Esophagus squamous epithelium (tissue), 5 donors: ENCODE measurements at regions not wholly inside any gene's neighbourhood (a gene's known extent, or its start where the extent isn't known, plus 50 kb on each side); places are given as distances from the start of the nearest gene placed in this dataset.

Experiments used
- DNase-seq: peaks from one replicate; lab custom pipeline; 2025; lab: John Stamatoyannopoulos, UW
- H3K27ac ChIP-seq, 4 donors: fragments of 200-600 bp; sonication (generic); one replicate each; pipeline ENCODE4 v1.5.1; 2016 to 2019; ENCODE audit warnings: mild to moderate bottlenecking in 1 of 4
- H3K27me3 ChIP-seq, 4 donors: fragments of 200-600 bp; sonication (generic); 1 replicate in 3 of 4; 2 replicates in 1 of 4; pipeline versions ENCODE4 v1.5.1 to v1.6.0; 2017 to 2021; ENCODE audit warnings: antibody characterized with exemption in 1 of 4
- H3K36me3 ChIP-seq, 3 donors: fragments of 200-600 bp; sonication (generic); one replicate each; pipeline ENCODE4 v1.5.1; 2016 to 2019
- H3K4me1 ChIP-seq, 3 donors: fragments of 200-600 bp; sonication (generic); one replicate each; pipeline ENCODE4 v1.5.1; 2017 to 2019
- H3K4me3 ChIP-seq, 4 donors: fragments of 200-600 bp; sonication (generic); 1 replicate in 3 of 4; 2 replicates in 1 of 4; pipeline ENCODE4 v1.5.1; 2016 to 2019; ENCODE audit warnings: mild to moderate bottlenecking in 2 of 4, moderate library complexity in 1 of 4
- H3K9me3 ChIP-seq, 3 donors: fragments of 200-600 bp; sonication (generic); one replicate each; pipeline ENCODE4 v1.5.1; 2016 to 2019
- POLR2A ChIP-seq, 4 donors: fragments of 450-650 bp; IDR thresholded peaks; one replicate each; pipeline ENCODE4 v1.6.1; 2017; ENCODE audit warnings: antibody characterized with exemption in 4 of 4, mild to moderate bottlenecking in 4 of 4, moderate library complexity in 3 of 4
- WGBS, 2 donors: methylation state at CpG; one replicate each; pipeline ENCODE4 v1.1.5; 2018; 5-methylcytosine and 5-hydroxymethylcytosine counted together
- intact Hi-C: fragments of 100-400 bp; cut with DNase I; formaldehyde crosslinking; loops from one replicate; pipeline ENCODE4 v1.15.0; 2022
- TF ChIP-seq, protein P1 (sequence below), 6 experiments: fragments of 450-650 bp in 4 of 6; fragments of 200-600 bp in 2 of 6; sonication (generic) in 2 of 6; IDR thresholded peaks; one replicate each; pipeline ENCODE4 v1.5.1; 2016 to 2019; ENCODE audit warnings: antibody characterized with exemption in 6 of 6, mild to moderate bottlenecking in 4 of 6, moderate library complexity in 4 of 6
- donor health status: DM: yes; HTN: yes; CAD: no.

DNA sequence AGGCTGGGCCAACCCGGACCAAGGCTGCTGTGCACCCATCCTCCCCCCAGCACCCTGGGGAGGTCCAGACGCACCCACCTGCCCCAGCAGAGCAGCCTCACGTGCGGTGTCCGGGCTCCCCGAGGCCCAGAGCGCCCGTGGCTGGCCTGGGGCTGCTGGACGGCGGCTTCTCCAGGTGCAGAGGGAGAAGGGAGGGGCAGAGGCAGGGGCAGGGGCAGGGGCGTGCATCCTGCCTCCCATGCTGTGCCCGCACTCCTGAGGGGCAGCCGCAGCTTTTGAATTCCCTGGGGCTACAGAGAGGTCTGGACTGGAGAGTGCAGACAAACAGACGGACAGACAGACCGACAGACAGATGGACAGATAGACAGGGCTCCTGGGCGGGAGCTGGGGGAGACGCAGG lies 83.6 kb upstream of the PRR5 start:
- Histone ChIP-seq H3K9me3 (peaks cover 0 to 19% (median 15%) of the 10 kb centered on the region in 3 donors), H3K4me1 (peaks cover 5 to 15% (median 9%) of the 10 kb centered on the region in 3 donors), H3K27me3 (peaks cover 0 to 42% (median 4%) of the 10 kb centered on the region in 4 donors), H3K36me3 (no peaks in the 10 kb centered on the region), H3K27ac (no peak overlapping the region), H3K4me3 (no peak overlapping the region)
- TF ChIP-seq, protein P1, sequence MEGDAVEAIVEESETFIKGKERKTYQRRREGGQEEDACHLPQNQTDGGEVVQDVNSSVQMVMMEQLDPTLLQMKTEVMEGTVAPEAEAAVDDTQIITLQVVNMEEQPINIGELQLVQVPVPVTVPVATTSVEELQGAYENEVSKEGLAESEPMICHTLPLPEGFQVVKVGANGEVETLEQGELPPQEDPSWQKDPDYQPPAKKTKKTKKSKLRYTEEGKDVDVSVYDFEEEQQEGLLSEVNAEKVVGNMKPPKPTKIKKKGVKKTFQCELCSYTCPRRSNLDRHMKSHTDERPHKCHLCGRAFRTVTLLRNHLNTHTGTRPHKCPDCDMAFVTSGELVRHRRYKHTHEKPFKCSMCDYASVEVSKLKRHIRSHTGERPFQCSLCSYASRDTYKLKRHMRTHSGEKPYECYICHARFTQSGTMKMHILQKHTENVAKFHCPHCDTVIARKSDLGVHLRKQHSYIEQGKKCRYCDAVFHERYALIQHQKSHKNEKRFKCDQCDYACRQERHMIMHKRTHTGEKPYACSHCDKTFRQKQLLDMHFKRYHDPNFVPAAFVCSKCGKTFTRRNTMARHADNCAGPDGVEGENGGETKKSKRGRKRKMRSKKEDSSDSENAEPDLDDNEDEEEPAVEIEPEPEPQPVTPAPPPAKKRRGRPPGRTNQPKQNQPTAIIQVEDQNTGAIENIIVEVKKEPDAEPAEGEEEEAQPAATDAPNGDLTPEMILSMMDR (IDR thresholded peaks at IDR 0.05), result no peak
- no peak for TF ChIP-seq POLR2A (IDR thresholded peaks at IDR 0.05)
- no peak for DNase-seq
- WGBS, 2 donors, result 71% methylated on average over 7 of the region's 17 CpGs; no CpG with 5 or more reads in 1 of the 2 donors
- intact Hi-C loops, result no loop called here

DNA sequence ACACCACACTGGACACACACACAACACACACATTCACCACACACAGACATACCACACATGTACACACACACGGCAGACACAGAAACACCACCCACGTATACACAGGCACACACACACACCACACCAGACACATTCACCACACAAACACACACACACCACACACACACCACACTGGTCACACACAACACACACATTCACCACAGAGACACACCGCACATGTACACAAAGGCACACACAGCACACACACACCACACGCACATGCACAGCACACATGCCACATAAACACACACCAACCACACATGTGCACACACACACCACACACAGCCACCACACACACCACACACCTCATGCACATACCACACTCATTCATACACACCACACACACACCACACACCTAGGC lies 84.2 kb upstream of the PRR5 start:
- intact Hi-C loops, result no loop called here
- no peak for DNase-seq
- TF ChIP-seq, protein P1 (IDR thresholded peaks at IDR 0.05), result no peak
- no peak for TF ChIP-seq POLR2A (IDR thresholded peaks at IDR 0.05)
- Histone ChIP-seq H3K27ac (no peak overlapping the region), H3K4me3 (no peak overlapping the region), H3K27me3 (peaks cover 0 to 41% (median 4%) of the 10 kb centered on the region in 4 donors), H3K4me1 (peaks cover 5 to 15% (median 9%) of the 10 kb centered on the region in 3 donors), H3K36me3 (no peaks in the 10 kb centered on the region), H3K9me3 (peaks cover 0 to 25% (median 20%) of the 10 kb centered on the region in 3 donors)
- 80 to 93% methylated on average over 3 to 4 of the region's 4 CpGs for WGBS, 2 donors

DNA sequence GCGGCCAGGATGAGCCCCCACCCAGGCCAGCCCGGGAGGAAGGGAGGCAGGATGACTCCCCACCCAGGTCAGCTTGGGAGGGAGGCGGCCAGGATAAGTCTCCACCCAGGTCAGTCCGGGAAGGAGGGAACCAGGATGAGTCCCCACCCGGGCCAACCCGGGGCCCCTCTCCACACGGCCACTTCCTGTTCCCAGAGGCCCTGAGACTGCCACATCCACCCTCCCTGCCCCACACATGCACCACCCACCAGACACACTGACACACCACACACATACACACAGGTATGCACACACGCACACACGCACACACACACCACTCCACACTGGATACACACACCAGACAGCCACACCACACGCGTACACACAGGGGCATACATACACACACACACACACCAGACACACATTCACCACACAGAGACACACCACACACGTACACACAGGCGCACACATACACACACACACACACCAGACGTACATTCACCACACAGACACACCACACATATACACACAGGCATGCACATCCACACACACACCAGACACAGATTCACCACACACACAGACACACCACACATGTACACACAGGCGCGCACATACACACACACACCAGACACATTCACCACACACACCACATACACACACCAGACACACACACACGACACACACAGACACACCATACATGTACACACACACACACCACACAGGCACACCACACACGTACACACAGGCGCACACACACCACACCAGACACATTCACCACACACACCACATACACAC lies 84.9 kb upstream of the PRR5 start:
- WGBS, 2 donors, result 65 to 74% methylated on average over 8 to 19 of the region's 19 CpGs
- intact Hi-C loops, result no loop called here

GRCh38 chr22:44616461-44616860 lies 85.5 kb upstream of the PRR5 start:
- Histone ChIP-seq H3K9me3 (peaks cover 3 to 39% (median 34%) of the 10 kb centered on the region in 3 donors), H3K27me3 (peaks cover 0 to 31% (median 4%) of the 10 kb centered on the region in 4 donors), H3K27ac (no peak overlapping the region), H3K4me3 (no peak overlapping the region), H3K36me3 (no peaks in the 10 kb centered on the region), H3K4me1 (peaks cover 5 to 15% (median 9%) of the 10 kb centered on the region in 3 donors)
- WGBS, 2 donors, result 48 to 85% methylated on average over 4 to 5 of the region's 9 CpGs
- no peak for TF ChIP-seq POLR2A (IDR thresholded peaks at IDR 0.05)
- TF ChIP-seq, protein P1 (IDR thresholded peaks at IDR 0.05), result no peak
- DNase-seq, result no peak
- intact Hi-C loops, result no loop called here

More for the DNA sequence above, 84.9 kb upstream of the PRR5 start:
- no peak overlapping the region for H3K27ac ChIP-seq
- no peak for DNase-seq
- H3K4me3 ChIP-seq, result no peak overlapping the region
- peaks cover 3 to 33% (median 28%) of the 10 kb centered on the region in 3 donors for H3K9me3 ChIP-seq
- no peaks in the 10 kb centered on the region for H3K36me3 ChIP-seq
- peaks cover 5 to 15% (median 9%) of the 10 kb centered on the region in 3 donors for H3K4me1 ChIP-seq
- peaks cover 0 to 37% (median 4%) of the 10 kb centered on the region in 4 donors for H3K27me3 ChIP-seq
- TF ChIP-seq, protein P1 (IDR thresholded peaks at IDR 0.05), result no peak
- no peak for TF ChIP-seq POLR2A (IDR thresholded peaks at IDR 0.05)

- peaks cover 0 to 24% (median under 1%) of the 10 kb centered on the region in 4 donors for H3K27me3 ChIP-seq
- H3K4me1 ChIP-seq, result peaks cover 5 to 12% (median 9%) of the 10 kb centered on the region in 3 donors
- H3K36me3 ChIP-seq, result no peaks in the 10 kb centered on the region
- TF ChIP-seq, protein P1 (IDR thresholded peaks at IDR 0.05), result no peak
- TF ChIP-seq POLR2A (IDR thresholded peaks at IDR 0.05), result no peak
- H3K4me3 ChIP-seq, result no peak overlapping the region
- 71 to 90% methylated on average over 2 to 7 of the region's 8 CpGs for WGBS, 2 donors
- DNase-seq, result no peak
- peaks cover 3 to 46% (median 41%) of the 10 kb centered on the region in 3 donors for H3K9me3 ChIP-seq
- H3K27ac ChIP-seq, result no peak overlapping the region
- intact Hi-C loops, result no loop called here
Observed at GRCh38 chr22:44615602-44616180, 86.3 kb upstream of the PRR5 start.
